DOHH2 (cell line): ENCODE measurements at regions not wholly inside any gene's neighbourhood (a gene's known extent, or its start where the extent isn't known, plus 50 kb on each side); places are given as distances from the start of the nearest gene placed in this dataset.

Experiments
- H3F3A ChIP-seq: fragments of 200-600 bp; sonication (generic), shearing (Covaris generic); 2 replicates; pipeline ENCODE4 v1.6.0; 2016; ENCODE audit warnings: antibody characterized with exemption, mild to moderate bottlenecking; ENCODE audit not compliant: control insufficient read depth, insufficient read depth
- H3K27ac ChIP-seq: fragments of 200-600 bp; sonication (generic); 2 replicates; pipeline ENCODE4 v1.5.1; 2014; ENCODE audit warnings: low read depth, mild to moderate bottlenecking, low read length, moderate library complexity
- H3K27me3 ChIP-seq: fragments of 200-600 bp; sonication (generic); 2 replicates; pipeline ENCODE4 v1.6.1; 2014; ENCODE audit warnings: mild to moderate bottlenecking, low read length, mixed read lengths; ENCODE audit not compliant: control insufficient read depth
- H3K36me3 ChIP-seq: fragments of 200-600 bp; sonication (generic); 2 replicates; pipeline ENCODE4 v1.6.1; 2014; ENCODE audit warnings: mild to moderate bottlenecking, low read length, moderate library complexity, mixed read lengths; ENCODE audit not compliant: control insufficient read depth
- H3K4me1 ChIP-seq: fragments of 200-600 bp; sonication (generic); 2 replicates; pipeline ENCODE4 v1.6.1; 2014; ENCODE audit warnings: mild to moderate bottlenecking, low read length, mixed read lengths; ENCODE audit not compliant: control insufficient read depth
- H3K4me2 ChIP-seq: fragments of 200-600 bp; sonication (generic); 2 replicates; pipeline ENCODE4 v1.6.0; 2014; ENCODE audit warnings: mild to moderate bottlenecking, low read length, moderate library complexity
- H3K4me3 ChIP-seq: fragments of 200-600 bp; sonication (generic); 2 replicates; pipeline ENCODE4 v1.5.1; 2014; ENCODE audit warnings: mild to moderate bottlenecking, low read length, mixed read lengths
- H3K79me2 ChIP-seq: fragments of 200-600 bp; sonication (generic); 2 replicates; pipeline ENCODE4 v1.6.1; 2014; ENCODE audit warnings: mild to moderate bottlenecking, low read length, mixed read lengths; ENCODE audit not compliant: control insufficient read depth
- H3K9me2 ChIP-seq: fragments of 200-600 bp; sonication (generic); replicated peaks from 2 replicates; pipeline ENCODE4 v1.6.1; 2014; ENCODE audit warnings: mild to moderate bottlenecking, low read length, mixed read lengths; ENCODE audit not compliant: control insufficient read depth
- H3K9me3 ChIP-seq: fragments of 200-600 bp; sonication (generic); 2 replicates; pipeline ENCODE4 v1.6.1; 2014; ENCODE audit warnings: antibody characterized with exemption, low read length, mixed read lengths; ENCODE audit not compliant: control insufficient read depth, insufficient read depth
- H4K20me1 ChIP-seq: fragments of 200-600 bp; sonication (generic); 2 replicates; pipeline ENCODE4 v1.6.0; 2014; ENCODE audit warnings: low read depth, mild to moderate bottlenecking, antibody characterized with exemption, low read length, moderate library complexity; ENCODE audit not compliant: control insufficient read depth, insufficient read depth
- CTCF ChIP-seq: fragments of 200-600 bp; sonication (generic); IDR thresholded peaks from one replicate; pipeline ENCODE4 v1.5.1; 2014; ENCODE audit warnings: antibody characterized with exemption, mild to moderate bottlenecking, low read depth, low read length; ENCODE audit not compliant: poor library complexity, severe bottlenecking
- EZH2phosphoT487 ChIP-seq: fragments of 200-600 bp; sonication (generic); IDR thresholded peaks from 2 replicates; pipeline ENCODE4 v1.6.1; 2017; ENCODE audit warnings: borderline replicate concordance, mild to moderate bottlenecking, antibody characterized with exemption, low read length, moderate library complexity, mixed read lengths

- H3K4me3 ChIP-seq, result no peak overlapping the region
- H4K20me1 ChIP-seq, result no peaks in the 10 kb centered on the region
- no peaks in the 10 kb centered on the region for H3K4me1 ChIP-seq
- H3K79me2 ChIP-seq, result no peaks in the 10 kb centered on the region
- TF ChIP-seq EZH2phosphoT487 (no peak), CTCF (peak; percentile 58)
- H3K9me2 ChIP-seq, result no peaks in the 10 kb centered on the region
- H3K9me3 ChIP-seq, result no peaks in the 10 kb centered on the region
- H3K27ac ChIP-seq, result no peak overlapping the region
- no peaks in the 10 kb centered on the region for H3F3A ChIP-seq
- no peaks in the 10 kb centered on the region for H3K36me3 ChIP-seq
- no peak overlapping the region for H3K4me2 ChIP-seq
- no peaks in the 10 kb centered on the region for H3K27me3 ChIP-seq
Observed at GRCh38 chr4:104693601-104694201, 199.0 kb upstream of the CXXC4 start.

- H3K36me3 ChIP-seq, result no peaks in the 10 kb centered on the region
- H3K4me2 ChIP-seq, result no peak overlapping the region
- H3K9me3 ChIP-seq, result no peaks in the 10 kb centered on the region
- TF ChIP-seq EZH2phosphoT487 (no peak), CTCF (no peak)
- H3K4me3 ChIP-seq, result no peak overlapping the region
- no peaks in the 10 kb centered on the region for H4K20me1 ChIP-seq
- H3F3A ChIP-seq, result no peaks in the 10 kb centered on the region
- no peaks in the 10 kb centered on the region for H3K4me1 ChIP-seq
- no peaks in the 10 kb centered on the region for H3K79me2 ChIP-seq
- H3K27ac ChIP-seq, result no peak overlapping the region
- no peaks in the 10 kb centered on the region for H3K27me3 ChIP-seq
- H3K9me2 ChIP-seq, result no peaks in the 10 kb centered on the region
Observed at GRCh38 chr4:104716584-104716983, 221.9 kb upstream of the CXXC4 start.

GRCh38 chr4:104719539-104720230 is 225.0 kb upstream of the CXXC4 start:
- Histone ChIP-seq H3K27ac (no peak overlapping the region), H3F3A (no peaks in the 10 kb centered on the region), H3K79me2 (no peaks in the 10 kb centered on the region), H3K36me3 (no peaks in the 10 kb centered on the region), H3K9me3 (no peaks in the 10 kb centered on the region), H3K27me3 (no peaks in the 10 kb centered on the region), H3K9me2 (no peaks in the 10 kb centered on the region), H3K4me3 (no peak overlapping the region), H3K4me2 (no peak overlapping the region), H3K4me1 (no peaks in the 10 kb centered on the region), H4K20me1 (no peaks in the 10 kb centered on the region)
- TF ChIP-seq CTCF, result no peak
- TF ChIP-seq EZH2phosphoT487, result no peak
